Retinal pigment epithelial cell (primary cell): ENCODE measurements at regions not wholly inside any gene's neighbourhood (a gene's known extent, or its start where the extent isn't known, plus 50 kb on each side); places are given as distances from the start of the nearest gene placed in this dataset.

Experiments used
- DNase-seq: peaks from one replicate; pipeline ENCODE4 v3.0.0-alpha.2; 2010; ENCODE audit warnings: low read depth
- H3K4me3 ChIP-seq: 2 replicates; pipeline ENCODE4 v1.5.1; 2011; ENCODE audit warnings: mild to moderate bottlenecking, low read length, control low read depth, moderate library complexity
- CTCF ChIP-seq: conservative IDR thresholded peaks from 2 replicates; pipeline ENCODE4 v1.5.1; 2011; ENCODE audit warnings: low read depth, low read length, control low read depth, inconsistent platforms

GRCh38 chr2:215843579-215843978 lies 169.8 kb downstream of the MREG start:
- no peak for TF ChIP-seq CTCF
- DNase-seq: peak; percentile 25
- no peak overlapping the region for H3K4me3 ChIP-seq

GRCh38 chr2:215841175-215841816 lies 172.1 kb downstream of the MREG start:
- no peak for TF ChIP-seq CTCF
- no peak overlapping the region for H3K4me3 ChIP-seq
- DNase-seq: no peak

- no peak for DNase-seq
- H3K4me3 ChIP-seq: no peak overlapping the region
- TF ChIP-seq CTCF: no peak
Observed at GRCh38 chr2:215839816-215840215, 173.5 kb downstream of the MREG start.

- DNase-seq: no peak
- TF ChIP-seq CTCF: no peak
- no peak overlapping the region for H3K4me3 ChIP-seq
Observed at GRCh38 chr2:215839309-215839708, 174.0 kb downstream of the MREG start.

- no peak overlapping the region for H3K4me3 ChIP-seq
- no peak for DNase-seq
- no peak for TF ChIP-seq CTCF
Observed at GRCh38 chr2:215836881-215837280, 176.5 kb downstream of the MREG start.

GRCh38 chr2:215835657-215836056 lies 177.7 kb downstream of the MREG start:
- no peak for TF ChIP-seq CTCF

GRCh38 chr2:215835231-215835630 lies 178.1 kb downstream of the MREG start:
- TF ChIP-seq CTCF: no peak
- H3K4me3 ChIP-seq: no peak overlapping the region
- DNase-seq: no peak

More at GRCh38 chr2:215835657-215836056, 177.7 kb downstream of the MREG start:
- DNase-seq: no peak
- no peak overlapping the region for H3K4me3 ChIP-seq
